OCI-LY7 (cell line): ENCODE measurements at regions not wholly inside any gene's neighbourhood (a gene's known extent, or its start where the extent isn't known, plus 50 kb on each side); places are given as distances from the start of the nearest gene placed in this dataset.

Source experiments
- BruUV-seq: library from RNA; stranded (reverse); fragments of 400-500 nt; replicated peaks from 2 replicates; lab custom pipeline; 2021; lab: Mats Ljungman, UMichigan
- CTCF ChIA-PET: fragments of 300-600 bp; sonication (Branson Sonifier 250); formaldehyde crosslinking; loops from one replicate; lab custom pipeline; 2022; ENCODE audit warnings: antibody characterized with exemption; ENCODE audit not compliant: unreplicated experiment; lab: Charles Lee
- POLR2A ChIA-PET: fragments of 300-600 bp; sonication (Branson Sonifier 250); formaldehyde crosslinking; loops from one replicate; lab custom pipeline; 2022; ENCODE audit warnings: antibody characterized with exemption; lab: Charles Lee
- DNase-seq: peaks from one replicate; pipeline ENCODE4 v3.0.0-alpha.2; 2015; ENCODE audit warnings: low spot score
- H2AFZ ChIP-seq: fragments of 200-600 bp; sonication (generic), shearing (Covaris generic); 2 replicates; pipeline ENCODE4 v1.6.1; 2014; ENCODE audit warnings: mild to moderate bottlenecking, antibody characterized with exemption, low read length, moderate library complexity
- H3K27ac ChIP-seq: fragments of 200-600 bp; sonication (generic); 2 replicates; pipeline ENCODE4 v1.5.1; 2014; ENCODE audit warnings: mixed run types, low read depth, mild to moderate bottlenecking, moderate library complexity, low read length, inconsistent platforms; ENCODE audit not compliant: poor library complexity, severe bottlenecking
- H3K36me3 ChIP-seq: fragments of 200-600 bp; sonication (generic); 2 replicates; pipeline ENCODE4 v1.6.1; 2014; ENCODE audit warnings: mild to moderate bottlenecking, antibody characterized with exemption, low read length, moderate library complexity, mixed read lengths; ENCODE audit not compliant: insufficient read depth
- H3K4me1 ChIP-seq: fragments of 200-600 bp; sonication (generic); 2 replicates; pipeline ENCODE4 v1.5.1; 2014; ENCODE audit warnings: mild to moderate bottlenecking, low read length; ENCODE audit not compliant: insufficient read depth, poor library complexity, severe bottlenecking
- H3K4me2 ChIP-seq: fragments of 200-600 bp; sonication (generic); 2 replicates; pipeline ENCODE4 v1.6.1; 2014; ENCODE audit warnings: mild to moderate bottlenecking, low read length
- H3K4me3 ChIP-seq: fragments of 200-600 bp; sonication (generic); 2 replicates; pipeline ENCODE4 v1.5.1; 2014; ENCODE audit warnings: mild to moderate bottlenecking, low read depth, low read length; ENCODE audit not compliant: poor library complexity, severe bottlenecking
- H3K79me2 ChIP-seq: fragments of 200-600 bp; sonication (generic); 2 replicates; pipeline ENCODE4 v1.6.1; 2016; ENCODE audit warnings: low read depth, mild to moderate bottlenecking, low read length, moderate library complexity, mixed read lengths; ENCODE audit not compliant: insufficient read depth
- H3K9me2 ChIP-seq: fragments of 200-600 bp; sonication (generic); 2 replicates; pipeline ENCODE4 v1.6.1; 2016; ENCODE audit warnings: mild to moderate bottlenecking, low read length, mixed read lengths; ENCODE audit not compliant: insufficient read depth
- H3K9me3 ChIP-seq: fragments of 200-600 bp; sonication (generic); 2 replicates; pipeline ENCODE4 v1.6.1; 2014; ENCODE audit warnings: mild to moderate bottlenecking, mixed run types, low read length, mixed read lengths
- H4K20me1 ChIP-seq: fragments of 200-600 bp; sonication (generic); 2 replicates; pipeline ENCODE4 v1.6.1; 2014; ENCODE audit warnings: mild to moderate bottlenecking, antibody characterized with exemption, low read length, moderate library complexity, mixed read lengths; ENCODE audit not compliant: insufficient read depth
- EZH2phosphoT487 ChIP-seq: fragments of 200-600 bp; sonication (generic); IDR thresholded peaks from 2 replicates; pipeline ENCODE4 v1.6.1; 2018; ENCODE audit warnings: low read depth, borderline replicate concordance, mild to moderate bottlenecking, mixed run types, antibody characterized with exemption, low read length, moderate library complexity, mixed read lengths
- intact Hi-C: fragments of 100-400 bp; cut with micrococcal nuclease; formaldehyde crosslinking; loops from one replicate; pipeline ENCODE4 v1.10.0; 2022; ENCODE audit not compliant: unreplicated experiment
- TF ChIP-seq, protein P1 (sequence below): fragments of 200-600 bp; sonication (generic); conservative IDR thresholded peaks from 2 replicates; pipeline ENCODE4 v1.5.1; 2014; ENCODE audit warnings: mild to moderate bottlenecking, antibody characterized with exemption, low read length, moderate library complexity, mixed read lengths

DNA sequence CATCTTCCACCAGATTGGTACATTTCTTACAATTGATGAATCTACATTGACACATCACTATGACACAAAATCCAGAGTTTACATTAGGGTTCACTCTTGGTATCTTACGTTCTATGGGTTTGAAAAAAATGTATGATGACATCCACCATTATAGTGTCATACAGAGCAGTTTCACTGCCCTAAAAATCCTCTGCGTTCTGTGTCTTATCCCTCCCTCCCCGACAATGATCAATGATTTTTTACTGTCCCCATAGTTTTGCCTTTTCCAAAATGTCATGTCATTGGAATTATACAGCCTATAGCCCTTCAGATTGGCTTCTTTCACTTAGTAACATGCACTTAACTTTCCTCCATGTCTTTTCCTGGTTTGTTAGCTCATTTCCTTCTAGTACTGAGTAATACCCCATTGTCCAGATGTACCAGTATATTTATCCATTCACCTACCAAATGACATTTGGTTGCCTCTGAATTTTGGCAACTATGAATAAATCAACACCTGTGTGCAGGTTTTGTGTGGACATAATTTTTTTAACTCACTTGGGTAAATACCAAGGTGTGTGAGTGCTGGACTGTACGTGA is 80.9 kb upstream of the CDC42BPA start:
- Histone ChIP-seq H3K9me2 (no peaks in the 10 kb centered on the region), H3K4me2 (no peak overlapping the region), H3K27ac (no peak overlapping the region), H3K4me1 (no peaks in the 10 kb centered on the region), H2AFZ (no peak overlapping the region), H4K20me1 (no peaks in the 10 kb centered on the region), H3K79me2 (no peaks in the 10 kb centered on the region), H3K4me3 (no peak overlapping the region), H3K36me3 (no peaks in the 10 kb centered on the region), H3K9me3 (no peaks in the 10 kb centered on the region)
- intact Hi-C loops, result no loop called here
- no peak for TF ChIP-seq EZH2phosphoT487
- TF ChIP-seq, protein P1, sequence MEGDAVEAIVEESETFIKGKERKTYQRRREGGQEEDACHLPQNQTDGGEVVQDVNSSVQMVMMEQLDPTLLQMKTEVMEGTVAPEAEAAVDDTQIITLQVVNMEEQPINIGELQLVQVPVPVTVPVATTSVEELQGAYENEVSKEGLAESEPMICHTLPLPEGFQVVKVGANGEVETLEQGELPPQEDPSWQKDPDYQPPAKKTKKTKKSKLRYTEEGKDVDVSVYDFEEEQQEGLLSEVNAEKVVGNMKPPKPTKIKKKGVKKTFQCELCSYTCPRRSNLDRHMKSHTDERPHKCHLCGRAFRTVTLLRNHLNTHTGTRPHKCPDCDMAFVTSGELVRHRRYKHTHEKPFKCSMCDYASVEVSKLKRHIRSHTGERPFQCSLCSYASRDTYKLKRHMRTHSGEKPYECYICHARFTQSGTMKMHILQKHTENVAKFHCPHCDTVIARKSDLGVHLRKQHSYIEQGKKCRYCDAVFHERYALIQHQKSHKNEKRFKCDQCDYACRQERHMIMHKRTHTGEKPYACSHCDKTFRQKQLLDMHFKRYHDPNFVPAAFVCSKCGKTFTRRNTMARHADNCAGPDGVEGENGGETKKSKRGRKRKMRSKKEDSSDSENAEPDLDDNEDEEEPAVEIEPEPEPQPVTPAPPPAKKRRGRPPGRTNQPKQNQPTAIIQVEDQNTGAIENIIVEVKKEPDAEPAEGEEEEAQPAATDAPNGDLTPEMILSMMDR, result no peak
- BruUV-seq, result no TSS peak
- POLR2A ChIA-PET, result interaction anchor here (1.9 kb wide), 1 partner anchor 56 kb away, joined by 4 read pairs; no protein-coding TSS in a partner anchor
- no peak for DNase-seq
- CTCF ChIA-PET, result no interaction called here

DNA sequence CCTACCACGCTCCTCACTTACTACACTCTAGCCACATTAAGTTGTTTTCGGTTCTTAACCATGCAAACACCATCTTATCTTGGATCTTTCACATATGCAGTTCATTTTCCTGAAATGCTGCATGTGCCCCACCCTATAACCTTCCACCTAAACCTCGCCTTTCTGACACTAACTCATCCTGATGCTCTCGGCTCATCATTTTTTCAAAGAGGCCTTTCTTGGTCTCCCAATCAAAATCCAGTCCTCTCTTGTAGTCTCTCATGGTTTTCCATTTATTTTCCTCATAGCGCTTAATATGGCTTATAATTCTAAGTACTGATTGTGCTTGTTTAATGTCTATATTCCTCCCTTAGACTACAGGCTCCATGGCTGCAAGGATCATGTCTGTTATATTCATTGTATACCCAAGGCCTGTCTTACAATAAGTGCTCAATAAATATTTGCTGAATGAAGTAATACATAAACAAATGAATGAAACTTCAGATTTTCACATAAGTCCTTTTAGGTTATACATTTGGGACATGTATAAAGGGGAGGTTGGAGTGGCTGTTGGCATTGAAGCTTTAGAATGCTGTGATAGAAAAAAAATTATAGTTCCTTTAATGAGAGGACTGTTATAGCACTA is 79.2 kb upstream of the CDC42BPA start:
- H3K4me1 ChIP-seq, result no peaks in the 10 kb centered on the region
- no peak overlapping the region for H3K4me2 ChIP-seq
- ChIA-PET POLR2A (interaction anchor here (1.9 kb wide), 1 partner anchor 54 kb away, joined by 4 read pairs; no protein-coding TSS in a partner anchor), CTCF (no interaction called here)
- H3K4me3 ChIP-seq, result no peak overlapping the region
- intact Hi-C loops, result no loop called here
- TF ChIP-seq, protein P1, result no peak
- TF ChIP-seq EZH2phosphoT487, result no peak
- no peaks in the 10 kb centered on the region for H3K36me3 ChIP-seq
- H3K9me2 ChIP-seq, result no peaks in the 10 kb centered on the region
- H2AFZ ChIP-seq, result no peak overlapping the region
- H3K27ac ChIP-seq, result no peak overlapping the region
- no peaks in the 10 kb centered on the region for H4K20me1 ChIP-seq
- no peaks in the 10 kb centered on the region for H3K79me2 ChIP-seq
- no TSS peak for BruUV-seq
- DNase-seq, result no peak
- no peaks in the 10 kb centered on the region for H3K9me3 ChIP-seq
